ENCODE measurements at regions not wholly inside any gene's neighbourhood (a gene's known extent, or its start where the extent isn't known, plus 50 kb on each side); places are given as distances from the start of the nearest gene placed in this dataset.
"Not testable (repeated sequence)": the region's sequence is repeated elsewhere in the genome, so short reads cannot be mapped to it uniquely, and the experiment has no call there.

DNA sequence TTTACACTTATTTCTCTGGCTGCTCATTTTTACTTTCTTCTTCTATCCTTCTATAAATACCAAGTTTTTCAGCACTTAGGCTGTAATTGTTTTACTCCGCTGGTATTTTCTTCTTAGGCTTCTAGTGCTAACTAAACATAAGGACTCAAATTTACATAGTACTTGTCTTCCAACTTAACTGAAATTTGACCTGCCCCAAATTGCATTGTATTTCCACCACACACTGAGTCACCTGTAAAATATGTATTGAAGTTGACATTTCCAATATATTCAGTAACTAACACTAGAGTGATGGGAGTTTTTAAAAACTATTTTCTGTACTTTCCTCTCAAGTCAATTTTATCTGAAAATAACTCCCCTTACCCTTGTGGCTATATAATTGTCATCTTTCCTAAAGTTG is 1794.1 kb upstream of the RAG2 start:
- no peak for DNase-seq

DNA sequence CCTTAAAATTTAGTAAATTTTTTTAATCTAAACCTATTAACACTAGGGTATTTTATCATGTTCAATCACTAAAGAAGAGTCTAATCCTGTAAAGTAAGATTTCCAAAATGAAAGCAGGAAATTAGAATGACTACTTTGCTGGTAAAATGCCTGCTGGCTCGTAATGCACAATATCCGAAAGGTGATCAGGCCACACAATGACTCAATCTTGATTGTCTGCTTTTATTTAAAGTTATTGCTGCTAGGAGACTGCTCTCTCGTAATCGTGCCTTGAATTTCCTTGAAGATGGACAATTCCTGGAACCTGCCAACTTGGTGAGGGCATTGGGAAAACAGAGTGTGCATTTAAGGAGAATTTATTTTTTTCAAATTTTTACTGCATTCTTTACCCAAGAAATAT is 1786.5 kb upstream of the RAG2 start:
- no peak for DNase-seq

DNA sequence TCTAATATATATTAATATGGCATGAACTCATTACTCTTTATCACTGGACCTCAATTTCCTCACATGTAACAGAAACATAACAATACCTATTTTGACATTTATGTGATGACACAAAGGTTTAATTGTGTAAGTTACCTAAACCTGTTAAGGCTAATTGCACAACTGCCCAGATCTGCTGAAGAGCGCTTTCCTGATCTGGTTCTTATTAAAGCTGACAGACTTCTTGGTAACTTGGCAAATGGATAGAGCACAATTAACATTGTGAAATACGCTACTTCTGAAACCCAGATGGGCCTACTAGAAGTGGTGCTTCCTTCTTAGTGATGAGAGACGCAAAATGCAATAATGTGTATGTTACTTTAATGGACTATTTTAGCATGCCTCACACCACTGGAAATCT is 1767.2 kb upstream of the RAG2 start:
- DNase-seq, result no peak

DNA sequence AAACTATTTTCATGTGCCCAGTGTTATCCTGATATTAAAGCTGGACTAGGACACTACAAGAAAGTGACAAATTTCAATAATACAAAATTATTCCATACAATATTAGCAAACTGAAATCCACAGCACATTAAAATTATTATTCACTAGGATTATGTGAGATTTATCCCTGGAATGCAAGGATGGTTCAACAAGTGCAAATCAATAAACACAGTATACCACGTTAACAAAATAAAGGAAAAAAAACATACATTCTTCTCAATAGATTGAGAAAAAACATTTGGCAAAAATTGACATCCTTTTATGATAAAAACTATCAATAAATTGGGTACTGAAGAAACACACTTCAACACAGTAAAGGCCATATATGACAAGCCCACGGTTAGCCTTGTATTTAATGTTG is 1758.2 kb upstream of the RAG2 start:
- DNase-seq, result no peak

DNA sequence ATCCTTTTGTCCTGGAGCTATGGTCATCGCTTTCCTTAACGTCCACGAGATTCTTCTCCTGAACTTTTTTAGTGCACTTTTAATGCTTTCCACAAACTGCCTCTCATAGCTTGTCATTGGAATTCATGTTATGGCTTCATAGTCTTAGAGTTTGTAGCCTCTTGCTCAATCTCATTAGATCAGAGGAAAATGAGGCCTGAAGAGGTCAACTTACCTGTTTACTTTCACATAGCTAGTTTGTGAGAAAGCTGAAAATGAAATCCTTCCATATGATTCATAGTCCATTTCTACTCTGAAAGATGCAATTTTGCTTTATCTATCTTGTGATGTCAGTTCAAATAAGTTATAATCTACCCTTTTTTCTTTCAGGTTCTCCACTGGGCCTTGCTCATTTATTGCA is 1747.2 kb upstream of the RAG2 start:
- no peak for DNase-seq

DNA sequence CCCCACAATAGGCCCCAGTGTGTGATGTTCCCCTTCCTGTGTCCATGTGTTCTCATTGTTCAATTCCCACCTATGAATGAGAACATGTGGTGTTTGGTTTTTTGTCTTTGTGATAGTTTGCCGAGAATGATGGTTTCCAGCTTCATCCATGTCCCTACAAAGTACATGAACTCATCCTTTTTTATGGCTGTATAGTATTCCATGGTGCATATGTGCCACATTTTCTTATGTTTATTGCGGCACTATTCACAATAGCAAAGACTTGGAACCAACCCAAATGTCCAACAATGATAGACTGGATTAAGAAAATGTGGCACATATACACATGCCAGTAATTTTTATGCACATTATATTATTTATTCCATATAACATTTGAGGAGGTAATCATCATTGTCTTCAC is 1743.6 kb upstream of the RAG2 start:
- DNase-seq, result not testable (repeated sequence)

DNA sequence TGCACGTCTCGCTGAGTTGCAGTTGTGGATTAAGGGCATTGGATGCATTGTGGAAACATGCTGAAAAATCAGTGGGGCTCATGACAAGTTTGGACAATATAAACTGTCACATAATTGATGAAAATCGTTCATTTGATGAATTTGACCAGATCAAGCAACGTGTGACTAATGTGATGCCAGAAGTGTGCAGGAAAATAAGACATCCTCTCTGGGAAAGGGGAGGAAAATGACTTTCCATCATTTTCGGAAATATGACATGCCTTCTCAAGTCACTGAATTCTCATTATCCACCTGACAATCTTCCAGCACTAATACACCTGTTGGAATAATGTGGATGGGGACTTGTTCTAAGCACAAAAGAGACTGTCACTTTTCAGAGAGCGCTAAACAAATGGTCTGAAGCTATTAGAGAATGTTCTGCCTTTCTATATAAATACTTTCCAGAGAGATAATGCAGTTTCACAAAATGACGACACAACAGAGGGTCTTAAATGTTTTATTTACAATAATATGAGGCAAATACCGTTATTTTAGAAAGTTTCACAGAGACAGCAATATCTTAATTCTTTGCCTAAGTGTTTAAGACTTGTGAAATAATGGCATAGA is 1741.9 kb upstream of the RAG2 start:
- no peak for DNase-seq

DNA sequence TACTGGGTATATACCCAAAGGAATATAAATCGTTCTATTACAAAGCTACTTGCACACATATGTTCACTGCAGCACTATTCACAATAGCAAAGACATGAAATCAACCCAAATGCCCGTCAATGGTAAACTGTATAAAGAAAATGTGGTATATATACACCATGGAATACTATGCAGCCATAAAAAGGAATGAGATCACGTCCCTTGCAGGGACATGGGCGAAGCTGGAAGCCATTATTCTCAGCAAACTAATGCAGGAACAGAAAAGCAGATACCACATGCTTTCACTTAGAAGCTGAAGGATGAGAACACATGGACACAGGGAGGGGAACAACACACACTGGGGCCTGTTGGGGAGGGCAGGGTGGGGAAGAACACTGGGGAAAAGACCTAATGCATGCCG is 1740.0 kb upstream of the RAG2 start:
- not testable (repeated sequence) for DNase-seq

DNA sequence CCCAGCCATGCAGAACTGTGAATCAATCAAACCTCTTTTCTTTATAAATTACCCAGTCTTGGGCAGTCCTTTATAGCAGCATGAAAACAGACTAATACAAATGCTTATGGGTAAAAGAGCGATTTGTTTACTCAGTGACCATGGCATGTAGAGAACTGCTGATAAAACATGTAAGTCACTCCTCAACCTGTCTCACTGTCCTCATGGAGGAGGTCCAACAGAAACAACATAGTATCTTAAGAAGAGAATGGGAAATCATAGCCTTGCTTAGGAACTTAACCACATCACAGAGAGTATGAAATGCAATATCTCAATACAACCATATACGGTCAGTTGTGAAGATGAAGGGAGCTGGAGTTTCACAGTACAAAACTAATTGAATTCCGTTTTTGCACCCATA is 1734.0 kb upstream of the RAG2 start:
- no peak for DNase-seq

DNA sequence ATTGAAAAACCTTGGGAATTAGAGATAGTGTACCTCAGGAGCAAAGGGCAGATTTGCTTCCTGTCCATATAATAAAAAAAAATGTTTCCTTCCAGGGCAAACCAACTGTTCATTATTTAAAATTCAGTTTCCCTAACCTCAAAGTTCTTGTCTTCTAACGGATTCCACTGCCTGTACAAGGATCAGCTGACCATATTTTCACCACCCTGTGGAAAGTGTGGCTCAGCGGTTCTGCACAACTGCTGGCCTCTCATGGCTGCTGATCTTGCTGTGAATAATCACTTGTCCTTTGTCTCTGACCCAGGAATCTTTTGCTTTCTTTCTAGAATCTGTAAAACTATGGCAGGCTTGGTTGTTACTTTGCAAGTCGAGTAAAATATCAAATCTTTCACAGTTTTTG is 1732.5 kb upstream of the RAG2 start:
- DNase-seq, result no peak

DNA sequence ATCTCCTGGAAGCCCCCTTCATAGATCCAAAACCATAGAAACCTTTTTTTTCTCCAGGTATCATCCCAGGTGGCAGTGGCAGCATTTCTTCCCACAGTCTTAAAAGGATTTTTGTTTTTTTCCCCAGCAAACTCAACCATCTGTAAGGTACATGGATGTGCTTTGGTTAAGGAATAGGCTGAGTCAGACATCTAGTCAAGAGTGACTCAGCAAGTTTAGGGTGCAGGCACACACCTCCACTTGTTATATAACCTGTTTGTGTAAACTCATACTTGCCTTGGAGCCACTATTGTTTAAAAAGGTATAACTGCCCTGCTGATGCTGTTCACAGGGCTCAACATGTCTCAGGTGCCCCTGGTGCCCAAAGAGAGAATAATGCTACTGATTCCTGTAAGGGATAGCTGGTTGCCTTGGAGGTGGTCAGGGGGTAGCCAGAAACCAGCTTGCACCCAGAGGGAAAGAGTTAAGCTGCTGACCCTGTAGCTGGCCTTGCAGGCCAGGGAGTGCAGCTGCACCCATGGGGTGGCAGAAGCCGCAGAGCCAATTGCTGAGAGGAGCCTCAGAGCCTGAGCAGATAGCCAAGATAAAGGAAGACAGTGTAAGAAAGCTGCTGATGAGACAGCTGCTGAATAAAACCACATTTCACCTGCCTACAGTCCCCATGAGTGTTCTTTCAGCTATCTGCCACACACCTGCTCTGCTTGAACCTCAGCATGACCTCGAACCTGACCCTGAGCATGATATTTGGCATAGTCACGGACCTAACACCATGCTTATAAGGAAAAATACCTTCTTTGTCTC is 1726.1 kb upstream of the RAG2 start:
- DNase-seq, result no peak

DNA sequence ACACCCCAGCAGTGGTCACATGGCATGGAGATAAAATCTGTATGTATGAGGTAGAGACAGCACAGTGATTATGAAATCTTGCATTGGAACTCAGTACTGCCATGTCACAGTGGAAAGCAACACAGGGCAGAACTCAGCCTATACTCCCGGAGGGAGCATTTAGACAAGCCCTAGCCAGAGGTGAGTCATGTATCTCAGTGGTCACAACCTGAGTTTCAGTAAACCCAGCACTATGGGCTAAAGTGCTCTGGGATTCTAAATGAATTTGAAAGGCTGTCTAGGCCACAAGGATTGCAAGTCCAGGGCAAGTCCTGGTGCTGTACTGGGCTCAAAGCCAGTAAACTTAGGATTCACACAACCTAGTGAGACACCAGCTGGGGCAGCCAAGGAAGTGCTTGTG is 1717.1 kb upstream of the RAG2 start:
- no peak for DNase-seq

DNA sequence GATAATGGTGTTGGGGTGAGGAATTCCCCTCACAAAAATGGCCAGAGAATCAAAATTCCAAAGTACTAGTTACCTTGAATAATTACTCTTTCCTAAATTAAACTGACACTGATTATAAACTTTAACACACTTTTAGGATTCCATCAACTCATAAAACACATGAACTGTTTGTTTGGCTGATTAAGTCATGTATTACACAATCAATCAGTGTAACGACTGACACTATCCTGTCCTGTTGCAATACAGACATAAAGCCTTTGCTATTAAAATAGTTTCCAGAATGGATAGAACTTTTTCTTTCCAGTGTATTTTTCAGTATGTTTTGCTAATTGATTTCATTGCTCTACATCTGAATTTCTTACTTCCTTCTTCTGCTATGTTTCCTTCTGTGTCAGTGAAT is 1709.4 kb upstream of the RAG2 start:
- no peak for DNase-seq

DNA sequence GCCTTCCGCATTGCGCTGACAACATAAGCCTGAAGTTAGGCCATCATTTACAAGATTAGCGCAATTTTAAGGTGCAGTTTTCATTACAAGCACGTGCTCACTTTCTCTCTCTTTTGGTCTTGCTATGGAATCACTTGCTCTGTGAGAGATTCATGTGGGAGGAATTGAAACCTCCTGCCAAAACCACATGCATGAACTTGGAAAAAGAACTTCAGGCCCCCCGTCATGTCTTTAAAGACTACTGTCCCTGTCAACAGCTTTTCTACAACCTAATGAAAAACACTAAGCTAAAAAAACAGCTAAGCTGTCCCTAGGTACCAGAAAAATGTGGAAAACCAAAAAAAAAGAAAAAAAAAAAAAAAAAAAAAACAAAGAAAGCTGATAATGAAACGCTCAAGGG is 1707.6 kb upstream of the RAG2 start:
- no peak for DNase-seq

DNA sequence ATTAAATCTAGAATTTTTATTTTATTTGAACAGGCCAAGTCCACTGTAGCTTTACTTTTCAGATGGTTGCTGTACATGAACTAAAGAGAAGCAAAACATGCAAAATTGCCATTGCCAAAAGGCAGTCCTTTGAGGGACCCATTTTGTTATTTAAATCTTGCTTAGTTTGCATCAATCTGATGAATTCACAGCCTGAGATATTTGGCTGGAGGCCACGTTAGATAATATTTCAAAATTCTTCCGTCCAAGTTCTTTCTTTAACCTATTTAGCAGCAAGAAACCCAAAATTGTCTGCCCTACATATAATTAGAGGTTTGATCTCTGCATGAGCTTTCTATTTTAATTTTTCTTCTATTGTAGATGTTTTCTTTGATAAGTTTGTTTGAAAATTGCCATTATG is 1706.9 kb upstream of the RAG2 start:
- no peak for DNase-seq

DNA sequence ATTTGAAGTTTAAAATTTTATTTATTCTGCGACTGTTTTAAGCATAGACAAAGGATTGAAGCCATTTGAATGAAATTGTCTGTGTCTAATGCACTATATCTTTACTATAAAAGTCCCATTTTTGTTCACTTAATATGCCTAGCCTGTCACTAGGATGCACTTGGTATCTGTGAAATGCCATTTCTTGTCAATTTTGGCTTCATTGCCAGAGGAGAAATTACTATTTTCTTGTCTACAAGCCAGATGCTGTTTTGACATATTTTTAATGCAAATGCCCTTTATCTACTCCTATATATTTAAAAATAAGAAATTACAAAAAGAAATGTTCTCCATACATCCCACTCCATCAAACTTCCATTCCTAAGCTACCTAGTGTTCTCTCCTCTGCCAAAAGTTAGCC is 1704.5 kb upstream of the RAG2 start:
- DNase-seq, result no peak

DNA sequence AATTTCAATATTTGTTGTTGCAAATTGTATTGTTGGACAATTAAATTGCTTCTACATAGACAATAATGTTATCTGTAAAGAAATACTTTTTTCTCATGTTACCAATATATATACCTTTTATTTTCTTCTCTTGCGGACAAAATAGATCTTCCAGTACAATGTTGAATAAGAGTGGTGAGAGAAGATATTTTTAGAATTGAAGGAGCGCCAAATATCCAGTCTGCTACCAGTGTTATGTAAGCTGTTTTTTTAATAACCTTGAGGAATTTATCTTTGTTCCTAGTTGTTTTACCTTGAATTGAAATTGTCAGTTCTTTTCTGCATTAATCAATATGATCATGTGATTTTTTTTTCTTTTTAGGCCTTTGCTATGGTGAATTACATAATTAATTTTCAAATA is 1702.5 kb upstream of the RAG2 start:
- no peak for DNase-seq

DNA sequence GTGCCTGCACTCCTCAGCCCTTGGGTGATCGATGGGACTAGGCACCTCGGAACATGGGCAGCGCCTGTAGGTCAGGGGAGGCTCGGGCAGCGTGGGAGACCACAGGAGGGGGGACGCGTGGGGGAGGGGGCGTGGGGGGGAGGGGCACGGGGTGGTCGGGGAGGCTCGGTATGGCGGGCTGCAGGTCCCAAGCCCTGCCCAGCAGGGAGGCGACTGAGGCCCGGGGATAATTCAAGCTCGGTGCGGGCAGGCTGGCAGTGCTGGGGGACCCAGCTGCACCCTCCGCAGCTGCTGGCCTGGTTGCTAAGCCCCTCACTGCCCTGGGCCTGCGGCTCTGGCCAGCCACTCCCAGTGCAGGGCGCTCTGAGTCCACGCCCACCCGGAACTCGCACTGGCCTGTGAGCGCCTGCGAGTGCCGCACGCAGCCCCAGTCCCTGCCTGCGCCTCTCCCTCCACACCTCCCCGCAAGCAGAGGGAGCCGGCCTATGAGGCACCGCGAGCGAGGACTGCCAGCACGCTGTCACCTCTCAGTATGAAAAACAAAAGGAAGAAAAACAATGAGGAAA is 1698.3 kb upstream of the RAG2 start:
- no peak for DNase-seq

DNA sequence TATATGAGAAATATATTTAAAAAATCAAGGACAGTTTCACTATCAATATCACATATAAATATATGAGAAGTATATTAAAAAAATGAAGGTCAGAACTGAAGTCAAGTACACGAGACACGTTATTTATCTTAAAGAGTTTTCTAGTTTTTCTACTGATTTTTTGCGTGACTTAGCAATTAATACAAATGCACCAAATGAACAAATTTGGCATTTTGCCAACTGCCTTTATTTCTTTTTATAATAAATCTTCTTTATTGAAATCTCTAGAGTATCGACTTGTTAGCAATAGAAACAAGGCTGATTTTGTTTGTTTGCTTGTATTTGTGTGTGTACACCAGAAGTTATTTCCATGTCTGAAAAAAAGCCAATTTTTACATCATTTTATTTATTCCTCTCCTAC is 1684.7 kb upstream of the RAG2 start:
- DNase-seq, result no peak

DNA sequence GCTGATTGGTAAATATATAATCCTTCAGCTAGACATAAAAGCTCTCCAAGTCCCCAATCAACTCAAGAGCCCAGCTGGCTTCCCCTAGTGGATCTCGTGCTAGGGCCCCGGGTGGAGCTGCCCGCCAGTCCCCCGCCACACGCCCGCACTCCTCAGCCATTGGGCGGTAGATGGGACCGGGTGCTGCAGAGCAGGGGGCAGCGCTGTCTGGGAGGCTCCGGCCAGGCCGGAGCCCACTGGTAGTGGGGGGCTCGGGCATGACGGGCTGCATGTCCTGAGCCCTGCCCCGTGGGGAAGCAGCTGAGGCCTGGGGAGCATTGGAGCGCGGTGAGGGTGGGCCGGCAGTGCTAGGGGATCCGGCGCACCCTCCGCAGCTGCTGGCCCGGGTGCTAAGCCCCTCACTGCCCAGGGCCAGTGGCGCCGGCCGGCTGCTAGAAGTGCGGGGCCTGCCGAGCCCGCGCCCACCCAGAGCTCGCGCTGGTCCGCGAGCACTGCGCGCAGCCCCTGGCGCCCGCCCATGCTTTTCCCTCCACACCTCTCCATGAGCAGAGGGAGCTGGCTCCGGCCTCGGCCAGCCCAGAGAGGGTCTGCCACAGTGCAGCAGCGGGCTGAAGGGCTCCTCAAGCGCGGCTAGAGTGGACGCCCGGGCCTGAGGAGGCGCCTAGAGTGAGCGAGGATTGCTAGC is 1680.6 kb upstream of the RAG2 start:
- DNase-seq, result no peak

DNA sequence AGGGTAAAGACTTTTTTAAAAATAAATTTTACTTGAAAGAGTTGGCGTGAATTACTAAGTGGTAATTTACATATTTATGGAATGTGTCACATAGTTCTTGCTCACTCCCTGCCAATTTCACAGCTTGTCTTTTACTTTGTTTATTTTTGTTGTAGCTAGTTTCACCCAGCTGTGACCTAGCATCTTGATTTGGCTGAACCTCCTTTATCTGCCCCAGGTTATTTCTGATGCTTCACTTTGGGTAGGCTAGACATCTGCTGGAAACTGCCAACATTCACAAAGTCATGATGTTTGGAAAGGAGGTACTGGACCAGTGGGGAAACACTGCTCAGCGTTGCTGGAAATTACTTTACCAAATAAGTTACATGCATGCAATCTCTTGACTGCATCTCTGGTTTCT is 1676.0 kb upstream of the RAG2 start:
- no peak for DNase-seq

DNA sequence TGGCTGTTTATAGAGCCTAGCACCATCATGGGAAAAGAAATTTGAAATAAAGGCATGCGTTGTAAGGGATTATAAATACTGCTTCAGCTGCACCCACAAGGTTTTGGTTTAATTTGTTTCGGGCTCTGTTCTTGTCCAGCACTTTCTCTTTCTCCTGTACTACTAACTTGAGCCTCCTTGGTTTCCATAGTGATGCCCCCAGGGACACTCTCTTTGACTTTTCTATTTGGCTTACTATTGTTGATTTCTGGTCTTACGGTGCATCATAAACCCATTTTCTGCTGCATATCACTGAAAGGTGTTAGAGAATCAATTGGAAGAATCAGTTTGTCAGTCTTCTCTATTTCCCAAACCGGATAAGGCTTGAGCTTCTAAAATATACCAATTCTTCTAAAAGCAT is 1674.3 kb upstream of the RAG2 start:
- no peak for DNase-seq

DNA sequence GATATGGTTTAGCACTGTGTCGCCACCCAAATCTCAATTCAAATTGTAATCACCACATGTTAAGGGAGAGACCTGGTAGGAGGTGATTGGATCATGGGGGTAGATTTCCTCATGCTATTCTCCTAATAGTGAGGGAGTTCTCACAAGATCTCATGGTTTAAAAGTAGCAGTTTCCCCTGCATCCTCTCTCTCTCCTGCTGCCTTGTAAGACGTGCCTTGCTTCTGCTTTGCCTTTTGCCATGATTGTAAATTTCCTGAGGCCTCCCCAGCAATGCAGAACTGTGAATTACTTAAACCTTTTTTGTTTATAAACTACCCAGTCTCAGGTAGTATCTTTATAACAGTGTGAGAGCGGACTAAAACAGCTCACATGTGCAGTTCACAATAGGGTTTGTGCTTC is 1668.7 kb upstream of the RAG2 start:
- no peak for DNase-seq

DNA sequence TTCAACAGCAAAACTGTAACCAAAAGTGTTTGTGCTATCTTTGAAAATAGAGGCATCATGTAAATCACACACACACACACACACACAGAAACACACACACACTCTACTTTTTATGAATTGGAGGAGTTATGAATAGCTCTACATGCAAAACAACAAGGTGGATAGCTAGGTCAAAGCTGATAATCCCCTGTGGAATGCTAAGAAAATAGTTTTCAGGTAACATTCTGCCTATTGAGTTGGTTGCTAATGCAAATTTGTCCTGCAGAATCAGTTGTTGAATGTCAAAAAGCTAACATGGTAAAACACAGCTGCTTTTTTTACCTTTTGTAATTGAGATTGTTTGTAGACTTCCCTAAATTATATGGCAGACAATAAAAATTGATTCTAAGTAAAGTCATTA is 1658.4 kb upstream of the RAG2 start:
- no peak for DNase-seq
